B cell (primary cell): ENCODE measurements at regions not wholly inside any gene's neighbourhood (a gene's known extent, or its start where the extent isn't known, plus 50 kb on each side); places are given as distances from the start of the nearest gene placed in this dataset.

Source experiments
- ATAC-seq: fragments of 200-7000 bp; cut with Tn5 transposase; one replicate; pipeline ENCODE4 v1.10.0; 2021; ENCODE audit warnings: low read depth, mild to moderate bottlenecking, moderate number of reproducible peaks, moderate library complexity
- CTCF ChIA-PET: fragments of 350-600 bp; sonication (Branson Sonifier 250); formaldehyde crosslinking; loops from one replicate; lab custom pipeline; 2021; ENCODE audit warnings: antibody characterized with exemption, inconsistent platforms; lab: Charles Lee
- POLR2A ChIA-PET: fragments of 350-600 bp; sonication (Branson Sonifier 250); formaldehyde crosslinking; loops from one replicate; lab custom pipeline; 2021; ENCODE audit warnings: antibody characterized with exemption; lab: Charles Lee
- DNase-seq: peaks from one replicate; pipeline ENCODE4 v3.0.0; 2013
- H2AFZ ChIP-seq: 2 replicates; pipeline ENCODE4 v1.6.1; 2012; ENCODE audit warnings: mild to moderate bottlenecking, low read depth, low read length; ENCODE audit not compliant: insufficient read depth, poor library complexity, severe bottlenecking
- H3K27ac ChIP-seq, 2 donors: 1 replicate in 1 of 2; 2 replicates in 1 of 2; pipeline ENCODE4 v1.5.1; 2012 to 2013; ENCODE audit warnings: low read length in 2 of 2, mild to moderate bottlenecking in 2 of 2, moderate library complexity in 1 of 2
- H3K27me3 ChIP-seq, 4 experiments: fragments of 200-600 bp in 1 of 4; sonication (generic) in 1 of 4; replicated peaks in 1 of 4; 1 replicate in 2 of 4; 2 replicates in 2 of 4; pipeline versions ENCODE4 v1.6.1 to v1.7.0; 2013 to 2016; ENCODE audit warnings: low read length in 3 of 4, mild to moderate bottlenecking in 2 of 4, mixed read lengths in 1 of 4, moderate library complexity in 1 of 4; ENCODE audit not compliant: insufficient read depth in 4 of 4, control insufficient read depth in 3 of 4; ENCODE audit errors: control extremely low read depth in 1 of 4
- H3K36me3 ChIP-seq, 2 experiments: replicated peaks in 1 of 2; 1 replicate in 1 of 2; 2 replicates in 1 of 2; pipeline versions ENCODE4 v1.6.1 to v1.7.1; 2013; ENCODE audit warnings: low read length in 1 of 2; ENCODE audit not compliant: insufficient read depth in 2 of 2, control insufficient read depth in 1 of 2; ENCODE audit errors: control extremely low read depth in 1 of 2, extremely low read depth in 1 of 2
- H3K4me1 ChIP-seq, 2 donors: fragments of 200-600 bp in 1 of 2; sonication (generic) in 1 of 2; 1 replicate in 1 of 2; 2 replicates in 1 of 2; pipeline versions ENCODE4 v1.5.1 to v1.6.1; 2013 to 2017; ENCODE audit warnings: low read length in 2 of 2; ENCODE audit not compliant: control insufficient read depth in 2 of 2, insufficient read depth in 2 of 2
- H3K4me2 ChIP-seq: replicated peaks from 2 replicates; pipeline ENCODE3; 2012; ENCODE audit warnings: mild to moderate bottlenecking, low read depth, low read length; ENCODE audit not compliant: poor library complexity, severe bottlenecking
- H3K4me3 ChIP-seq, 5 experiments: fragments of 200-600 bp in 1 of 5; sonication (generic) in 1 of 5; 1 replicate in 3 of 5; 2 replicates in 2 of 5; pipeline versions ENCODE4 v1.5.1 to v1.7.0; 2011 to 2016; ENCODE audit warnings: low read length in 4 of 5, mild to moderate bottlenecking in 4 of 5, low read depth in 2 of 5, control low read depth in 1 of 5, moderate library complexity in 1 of 5; ENCODE audit not compliant: insufficient read depth in 1 of 5; ENCODE audit errors: control extremely low read depth in 1 of 5, extremely low read depth in 1 of 5
- H3K79me2 ChIP-seq: fragments of 200-600 bp; sonication (generic); one replicate; pipeline ENCODE4 v1.6.0; 2016; ENCODE audit warnings: low read length; ENCODE audit not compliant: control insufficient read depth, insufficient read depth
- H3K9ac ChIP-seq: fragments of 200-600 bp; sonication (generic); 2 replicates; pipeline ENCODE4 v1.6.1; 2017; ENCODE audit warnings: mild to moderate bottlenecking, low read length, moderate library complexity
- H3K9me3 ChIP-seq, 3 donors: one replicate each; pipeline versions ENCODE4 v1.6.1 to v1.7.1; 2013; ENCODE audit warnings: low read length in 2 of 3; ENCODE audit not compliant: control insufficient read depth in 2 of 3, insufficient read depth in 1 of 3; ENCODE audit errors: control extremely low read depth in 1 of 3
- H4K20me1 ChIP-seq: 2 replicates; pipeline ENCODE4 v1.6.0; 2012; ENCODE audit warnings: mild to moderate bottlenecking, low read length; ENCODE audit not compliant: insufficient read depth, control insufficient read depth, poor library complexity, severe bottlenecking
- H3K27ac Mint-ChIP-seq: one replicate; pipeline ENCODE4 v1.8.0; 2021; ENCODE audit warnings: mixed read lengths
- H3K27me3 Mint-ChIP-seq: one replicate; pipeline ENCODE4 v1.8.0; 2021; ENCODE audit warnings: mixed read lengths
- H3K4me1 Mint-ChIP-seq: one replicate; pipeline ENCODE4 v1.8.0; 2021; ENCODE audit warnings: mixed read lengths
- H3K4me3 Mint-ChIP-seq: one replicate; pipeline ENCODE4 v1.8.0; 2021; ENCODE audit warnings: mixed read lengths
- H3K9me3 Mint-ChIP-seq: one replicate; pipeline ENCODE4 v1.8.0; 2022; ENCODE audit warnings: mixed read lengths; ENCODE audit not compliant: insufficient read depth
- EZH2 ChIP-seq: IDR thresholded peaks from 2 replicates; pipeline ENCODE4 v1.6.1; 2012; ENCODE audit warnings: borderline replicate concordance, low read depth, mild to moderate bottlenecking, moderate library complexity, low read length; ENCODE audit not compliant: insufficient read depth, poor library complexity, severe bottlenecking
- WGBS: methylation state at CpG from one replicate; pipeline ENCODE4 v1.1.5; 2013; ENCODE audit warnings: missing lambda C conversion rate; ENCODE audit not compliant: insufficient coverage; 5-methylcytosine and 5-hydroxymethylcytosine counted together
- intact Hi-C: fragments of 100-400 bp; cut with micrococcal nuclease; formaldehyde crosslinking; loops from one replicate; pipeline ENCODE4 v1.10.0; 2022
- TF ChIP-seq, protein P1 (sequence below): fragments of 200-600 bp; IDR thresholded peaks from one replicate; pipeline ENCODE4 v1.8.0; 2022; ENCODE audit warnings: antibody characterized with exemption, mild to moderate bottlenecking

DNA sequence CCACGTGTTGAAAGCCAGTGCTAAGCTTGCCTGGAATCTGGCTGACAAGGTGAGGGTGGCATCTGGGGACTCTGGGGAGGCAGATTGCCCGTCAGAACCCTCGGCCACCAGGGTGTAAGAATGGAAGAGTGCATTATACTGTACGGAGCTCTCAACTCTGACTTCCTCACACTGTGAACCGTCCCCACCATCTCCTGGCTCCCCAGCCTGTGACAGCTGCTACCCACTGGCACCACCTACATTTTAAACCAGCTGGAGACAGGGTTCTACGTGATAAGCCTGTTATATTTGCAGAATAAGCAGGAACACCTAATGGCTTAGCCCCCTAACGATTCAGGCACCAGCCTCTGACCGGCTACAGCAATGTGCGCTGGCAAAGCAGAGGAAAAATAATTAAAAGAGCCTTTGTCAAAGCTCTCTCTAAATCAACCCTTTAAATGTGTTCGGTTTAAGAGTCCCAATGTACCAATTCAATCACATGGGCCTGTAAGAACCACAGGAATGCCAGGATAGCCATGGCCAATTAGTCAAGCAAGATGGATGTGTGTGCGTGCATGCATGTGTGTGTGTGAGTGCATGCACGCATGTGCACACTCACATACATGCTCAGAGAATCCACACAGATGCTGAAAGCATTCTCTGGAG lies 89.1 kb upstream of the TAB2 start:
- Mint-ChIP-seq H3K4me1 (peaks cover 32% of the 10 kb centered on the region), H3K4me3 (no peak overlapping the region), H3K9me3 (no peaks in the 10 kb centered on the region), H3K27ac (no peak overlapping the region), H3K27me3 (no peaks in the 10 kb centered on the region)
- Histone ChIP-seq H2AFZ (no peak overlapping the region), H3K4me2 (no peak overlapping the region), H3K27ac (no peak overlapping the region), H3K4me3 (no peak overlapping the region), H3K27me3 (no peaks in the 10 kb centered on the region), H3K79me2 (no peaks in the 10 kb centered on the region), H4K20me1 (no peaks in the 10 kb centered on the region), H3K9me3 (peaks cover 0 to 5% (median 0%) of the 10 kb centered on the region in 3 donors), H3K9ac (no peak overlapping the region), H3K4me1 (peaks cover 13 to 28% of the 10 kb centered on the region in 2 donors), H3K36me3 (no peaks in the 10 kb centered on the region)
- DNase-seq (no peak), ATAC-seq (no peak)
- ChIA-PET CTCF (no interaction called here), POLR2A (no interaction called here)
- TF ChIP-seq, protein P1, sequence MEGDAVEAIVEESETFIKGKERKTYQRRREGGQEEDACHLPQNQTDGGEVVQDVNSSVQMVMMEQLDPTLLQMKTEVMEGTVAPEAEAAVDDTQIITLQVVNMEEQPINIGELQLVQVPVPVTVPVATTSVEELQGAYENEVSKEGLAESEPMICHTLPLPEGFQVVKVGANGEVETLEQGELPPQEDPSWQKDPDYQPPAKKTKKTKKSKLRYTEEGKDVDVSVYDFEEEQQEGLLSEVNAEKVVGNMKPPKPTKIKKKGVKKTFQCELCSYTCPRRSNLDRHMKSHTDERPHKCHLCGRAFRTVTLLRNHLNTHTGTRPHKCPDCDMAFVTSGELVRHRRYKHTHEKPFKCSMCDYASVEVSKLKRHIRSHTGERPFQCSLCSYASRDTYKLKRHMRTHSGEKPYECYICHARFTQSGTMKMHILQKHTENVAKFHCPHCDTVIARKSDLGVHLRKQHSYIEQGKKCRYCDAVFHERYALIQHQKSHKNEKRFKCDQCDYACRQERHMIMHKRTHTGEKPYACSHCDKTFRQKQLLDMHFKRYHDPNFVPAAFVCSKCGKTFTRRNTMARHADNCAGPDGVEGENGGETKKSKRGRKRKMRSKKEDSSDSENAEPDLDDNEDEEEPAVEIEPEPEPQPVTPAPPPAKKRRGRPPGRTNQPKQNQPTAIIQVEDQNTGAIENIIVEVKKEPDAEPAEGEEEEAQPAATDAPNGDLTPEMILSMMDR, result no peak
- TF ChIP-seq EZH2, result no peak
- 95% methylated on average over 8 of the region's 12 CpGs for WGBS
- intact Hi-C loops, result no loop called here

DNA sequence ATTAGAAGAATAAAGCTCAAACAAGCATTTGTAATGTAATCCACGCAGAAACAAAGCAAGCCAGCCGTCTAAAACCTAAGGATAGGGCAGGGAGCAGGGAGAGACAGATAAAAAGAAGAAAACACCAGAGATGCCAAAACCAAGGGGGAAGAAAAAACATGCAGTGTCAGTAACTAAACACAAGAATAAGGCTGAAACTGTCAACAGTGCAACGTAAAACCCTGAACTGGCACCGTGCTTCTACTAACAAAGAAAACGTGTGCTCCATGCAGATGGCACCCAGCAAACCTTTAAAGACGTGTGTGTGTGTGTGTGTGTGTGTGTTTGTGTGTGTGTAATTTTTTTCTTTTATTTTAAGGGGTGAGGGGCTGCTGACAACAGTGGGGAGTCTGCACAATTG lies 88.4 kb upstream of the TAB2 start:
- H3K36me3 ChIP-seq, result no peaks in the 10 kb centered on the region
- DNase-seq (no peak), ATAC-seq (no peak)
- intact Hi-C loops, result no loop called here
- no peak overlapping the region for H3K9ac ChIP-seq
- H3K9me3 Mint-ChIP-seq, result no peaks in the 10 kb centered on the region
- H3K4me3 ChIP-seq, result no peak overlapping the region
- no peak overlapping the region for H3K4me3 Mint-ChIP-seq
- H3K9me3 ChIP-seq, result peaks cover 0 to 5% (median 0%) of the 10 kb centered on the region in 3 donors
- CTCF ChIA-PET, result no interaction called here
- 95% methylated on average over 6 of the region's 6 CpGs for WGBS
- H3K4me2 ChIP-seq, result no peak overlapping the region
- no peaks in the 10 kb centered on the region for H3K79me2 ChIP-seq
- H3K4me1 ChIP-seq, result peaks cover 13 to 28% of the 10 kb centered on the region in 2 donors
- H3K27me3 Mint-ChIP-seq, result no peaks in the 10 kb centered on the region
- H4K20me1 ChIP-seq, result no peaks in the 10 kb centered on the region
- H3K27me3 ChIP-seq, result no peaks in the 10 kb centered on the region
- no peak overlapping the region for H3K27ac ChIP-seq
- no peak overlapping the region for H2AFZ ChIP-seq
- POLR2A ChIA-PET, result no interaction called here
- TF ChIP-seq, protein P1, result no peak
- TF ChIP-seq EZH2, result no peak
- no peak overlapping the region for H3K27ac Mint-ChIP-seq
- peaks cover 35% of the 10 kb centered on the region for H3K4me1 Mint-ChIP-seq
